GM18867 (cell line): ENCODE measurements at regions not wholly inside any gene's neighbourhood (a gene's known extent, or its start where the extent isn't known, plus 50 kb on each side); places are given as distances from the start of the nearest gene placed in this dataset.
"Not testable (repeated sequence)": the region's sequence is repeated elsewhere in the genome, so short reads cannot be mapped to it uniquely, and the experiment has no call there.

Experiments used
- ATAC-seq: cut with Tn5 transposase; IDR thresholded peaks from one replicate; pipeline ENCODE4 v1.9.1; 2021; ENCODE audit warnings: mild to moderate bottlenecking, moderate library complexity; ENCODE audit not compliant: unreplicated experiment

GRCh38 chr11:96878299-96879051, 488.7 kb downstream of the JRKL start:
- no peak for ATAC-seq

DNA sequence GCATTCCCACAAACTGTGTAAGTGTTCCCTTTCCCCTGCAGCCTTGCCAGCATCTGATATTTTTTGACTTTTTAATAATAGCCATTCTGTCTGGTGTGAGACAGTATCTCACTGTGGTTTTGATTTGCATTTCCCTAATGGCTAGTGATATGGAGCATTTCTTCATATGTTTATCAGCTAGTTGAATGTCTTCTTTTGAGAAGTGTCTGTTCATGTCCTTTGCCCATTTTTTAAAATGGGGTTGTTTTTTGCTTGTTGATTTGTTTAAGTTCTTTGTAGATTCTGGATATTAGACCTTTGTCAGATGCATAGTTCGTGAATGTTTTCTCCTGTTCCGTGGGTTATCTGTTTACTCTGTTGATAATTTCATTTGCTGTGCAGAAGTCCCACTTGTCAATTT, 492.8 kb downstream of the JRKL start:
- not testable (repeated sequence) for ATAC-seq

- ATAC-seq = no peak
These were observed 495.6 kb downstream of the JRKL start for GRCh38 chr11:96885405-96885804.

DNA sequence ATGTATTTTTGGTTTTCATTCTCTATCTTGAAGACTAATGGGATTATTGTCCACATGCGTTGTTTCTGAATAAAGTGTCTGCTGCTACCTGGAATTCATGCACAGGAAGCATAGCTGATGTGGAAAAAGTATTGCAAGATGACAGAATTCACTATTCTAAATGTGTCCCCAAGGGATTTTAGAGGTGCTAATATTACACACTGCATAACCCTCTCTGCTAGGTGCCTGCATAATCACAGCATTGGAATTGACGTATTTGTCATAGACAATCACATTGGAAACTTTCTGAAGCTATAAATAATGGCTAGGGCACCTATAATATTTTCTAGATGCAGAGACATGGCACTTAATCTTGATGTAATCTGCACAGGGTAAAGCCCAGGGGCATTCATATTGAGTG, 496.1 kb downstream of the JRKL start:
- ATAC-seq = no peak

GRCh38 chr11:96893988-96894387, 504.2 kb downstream of the JRKL start:
- no peak for ATAC-seq

- ATAC-seq = no peak
These were observed 504.8 kb downstream of the JRKL start for GRCh38 chr11:96894587-96894986.

DNA sequence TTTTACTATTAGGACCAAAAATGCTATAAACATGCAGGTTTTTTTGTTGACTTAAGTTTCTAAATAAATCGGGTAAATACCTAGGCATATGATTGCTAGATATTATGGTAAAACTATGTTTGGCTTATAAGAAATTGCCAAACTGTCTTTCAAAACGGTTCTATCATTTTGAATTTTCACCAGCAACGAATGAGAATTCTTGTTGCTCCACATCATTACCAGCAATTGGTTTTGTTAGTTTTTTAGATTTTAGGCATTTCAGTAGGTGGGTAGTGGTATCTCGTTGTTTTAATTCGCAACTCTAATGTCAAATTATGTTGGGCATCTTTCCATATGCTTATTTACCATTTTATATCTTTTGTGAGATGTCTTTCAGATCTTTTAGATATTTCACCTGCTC, 510.2 kb downstream of the JRKL start:
- no peak for ATAC-seq

- ATAC-seq = no peak
These were observed 515.3 kb downstream of the JRKL start for GRCh38 chr11:96905143-96905542.

GRCh38 chr11:96905663-96906062, 515.9 kb downstream of the JRKL start:
- ATAC-seq = no peak

DNA sequence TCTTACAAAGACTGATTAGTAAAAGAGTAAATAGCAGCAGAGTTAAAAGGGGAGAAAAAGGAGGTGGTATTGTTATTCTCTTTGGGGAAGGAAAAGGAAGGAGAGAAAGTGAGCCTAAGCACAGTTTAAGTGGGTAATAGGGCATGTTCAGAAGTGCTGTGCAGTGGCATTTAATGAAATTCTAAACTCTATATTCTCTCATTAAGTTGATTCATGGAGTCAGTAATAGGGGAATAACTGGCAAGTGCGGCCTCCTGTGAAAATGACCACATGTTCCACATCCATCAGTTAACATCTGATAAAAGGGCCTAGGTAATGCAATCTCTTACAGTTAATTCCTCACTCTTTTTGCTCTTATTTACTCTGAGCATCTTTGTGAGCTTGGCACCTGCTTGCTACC, 516.7 kb downstream of the JRKL start:
- ATAC-seq = no peak

GRCh38 chr11:96925862-96926261, 536.0 kb downstream of the JRKL start:
- ATAC-seq = no peak

DNA sequence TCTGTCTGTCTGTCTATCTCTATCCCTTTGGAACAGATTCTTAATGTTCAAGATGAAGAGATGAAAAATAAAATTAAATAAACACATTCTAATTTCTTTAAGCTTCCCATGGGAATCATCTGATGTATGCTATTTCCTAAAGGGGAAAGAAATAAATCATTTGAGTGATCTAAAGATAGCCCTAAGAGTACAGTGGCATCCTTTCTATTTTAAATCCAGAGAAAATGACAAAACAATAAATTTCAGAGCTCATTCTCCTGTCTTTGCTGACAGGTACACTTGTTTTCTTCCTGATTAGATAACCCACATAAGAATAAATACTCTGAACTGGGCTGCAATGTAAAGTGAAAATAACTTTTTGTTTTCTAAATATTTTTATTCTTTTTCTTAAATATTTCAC, 550.4 kb downstream of the JRKL start:
- no peak for ATAC-seq

DNA sequence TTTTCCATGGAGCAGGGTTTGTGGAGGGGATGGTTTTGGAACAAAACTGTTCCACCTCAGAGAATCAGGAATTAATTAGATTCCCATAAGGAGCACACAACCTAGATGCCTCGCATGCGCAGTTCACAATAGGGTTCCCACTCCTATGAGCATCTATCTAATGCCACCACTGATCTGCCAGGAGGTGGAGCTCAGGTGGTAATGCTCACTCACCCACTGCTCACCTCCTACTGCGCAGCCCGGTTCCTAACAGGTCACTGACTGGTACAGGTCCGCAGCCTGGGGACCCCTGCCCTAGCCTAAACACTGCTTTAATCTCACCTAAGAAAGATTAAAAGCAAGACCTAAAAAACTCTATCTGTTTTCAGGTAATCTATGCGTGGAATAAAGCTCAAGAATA, 553.0 kb downstream of the JRKL start:
- no peak for ATAC-seq

DNA sequence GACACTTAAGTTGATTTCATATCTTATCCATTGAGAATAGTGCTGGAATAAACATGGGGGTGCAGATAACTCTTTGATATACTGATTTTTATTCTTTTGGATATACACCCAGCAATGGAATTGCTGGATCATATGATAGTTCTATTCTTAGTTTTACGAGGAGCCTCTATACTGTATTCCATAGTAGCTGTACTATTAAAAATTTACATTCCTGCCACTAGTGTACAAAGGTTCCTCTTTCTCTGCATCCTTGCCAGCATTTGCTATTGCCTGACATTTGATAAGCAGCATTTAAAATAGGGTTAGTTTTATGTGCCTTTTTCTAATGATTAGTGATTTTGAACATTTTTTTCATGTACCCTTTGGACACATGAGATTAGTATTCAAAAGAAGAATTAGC, 554.2 kb downstream of the JRKL start:
- no peak for ATAC-seq

GRCh38 chr11:96948066-96948465, 558.3 kb downstream of the JRKL start:
- no peak for ATAC-seq

GRCh38 chr11:96949464-96949863, 559.7 kb downstream of the JRKL start:
- ATAC-seq = no peak

DNA sequence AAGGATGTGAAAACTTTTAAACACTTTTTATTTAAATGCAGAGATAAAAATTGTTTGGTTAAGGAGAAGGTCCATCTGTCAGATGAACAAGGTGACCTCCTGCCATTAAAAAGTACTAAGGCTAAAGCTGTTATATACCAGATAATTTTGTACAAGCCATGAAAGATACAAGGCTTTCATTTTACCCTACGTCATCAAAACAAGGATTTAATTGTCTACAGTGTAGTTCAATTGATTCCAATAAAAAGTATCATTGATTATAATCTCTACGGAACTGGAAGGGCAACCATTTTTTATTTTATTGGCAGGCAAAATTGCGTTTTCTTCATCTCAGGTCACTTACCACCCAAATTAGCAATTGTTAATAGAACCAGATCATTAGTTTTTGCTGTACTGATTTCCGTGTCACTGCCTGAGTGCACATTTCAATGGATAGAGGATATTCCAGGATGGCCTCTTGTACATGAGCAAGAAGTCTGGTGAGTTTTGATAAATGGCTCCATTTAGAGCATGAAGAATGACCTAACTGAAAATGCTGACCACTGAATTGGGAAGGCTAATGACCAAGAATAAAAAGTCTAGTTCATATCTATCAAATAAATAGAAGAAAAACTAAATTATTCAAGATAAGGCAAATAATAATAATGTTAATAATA, 564.9 kb downstream of the JRKL start:
- ATAC-seq = no peak

DNA sequence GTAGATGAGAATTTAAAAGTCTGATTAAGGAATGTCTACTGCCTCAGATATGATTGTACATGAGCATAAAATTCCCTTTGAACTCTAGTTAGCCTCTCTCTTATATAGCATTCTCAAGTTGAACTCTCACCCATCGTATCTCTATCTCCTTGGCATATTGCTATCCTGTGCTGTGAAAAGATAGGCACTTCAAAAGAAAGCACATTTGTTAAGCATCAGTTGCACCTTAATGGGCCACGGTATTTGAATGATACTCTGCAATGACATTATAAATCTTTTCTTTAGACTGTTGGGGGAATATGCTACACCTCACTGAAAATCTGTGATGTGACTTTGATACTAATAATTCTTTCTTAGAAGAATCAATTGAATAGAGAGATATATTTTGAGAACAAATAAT, 570.7 kb downstream of the JRKL start:
- ATAC-seq = no peak

DNA sequence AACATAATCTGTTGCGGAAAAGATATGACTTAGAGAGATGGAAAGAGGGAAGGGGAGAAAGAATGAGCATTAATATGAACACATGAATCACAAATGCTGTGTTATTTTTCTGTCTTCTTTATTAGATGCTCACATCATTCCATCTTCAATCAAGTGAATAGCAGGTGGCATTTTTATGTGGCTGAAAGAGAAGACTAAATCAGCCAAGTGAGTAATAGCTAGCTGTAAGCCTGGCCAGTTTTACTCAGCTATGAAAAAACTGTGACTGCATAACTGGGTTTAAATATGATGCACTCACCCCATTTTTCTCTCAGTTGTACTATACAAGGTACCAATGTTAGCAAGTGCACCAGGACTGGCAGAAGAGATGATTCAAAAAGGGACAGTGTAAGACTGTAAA, 571.1 kb downstream of the JRKL start:
- ATAC-seq = no peak

GRCh38 chr11:96961931-96962330, 572.1 kb downstream of the JRKL start:
- ATAC-seq = no peak

DNA sequence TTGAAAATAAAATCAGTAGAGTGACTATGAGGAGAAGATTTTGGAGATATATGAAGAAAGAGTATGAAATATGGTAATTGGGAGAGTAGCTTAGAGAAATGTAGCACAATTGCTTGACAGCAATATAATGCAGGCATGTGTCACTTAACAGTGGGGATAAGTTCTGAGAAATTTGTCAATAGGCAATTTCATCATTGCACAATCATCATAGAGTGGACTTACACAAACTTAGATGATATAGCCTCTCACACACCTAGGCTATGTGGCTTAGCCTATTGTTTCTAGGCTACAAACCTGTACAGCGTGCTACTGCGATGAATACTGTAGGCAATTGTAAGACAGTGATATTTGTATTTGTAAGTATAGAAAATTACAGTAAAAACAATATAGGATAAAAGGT, 573.6 kb downstream of the JRKL start:
- ATAC-seq = no peak

DNA sequence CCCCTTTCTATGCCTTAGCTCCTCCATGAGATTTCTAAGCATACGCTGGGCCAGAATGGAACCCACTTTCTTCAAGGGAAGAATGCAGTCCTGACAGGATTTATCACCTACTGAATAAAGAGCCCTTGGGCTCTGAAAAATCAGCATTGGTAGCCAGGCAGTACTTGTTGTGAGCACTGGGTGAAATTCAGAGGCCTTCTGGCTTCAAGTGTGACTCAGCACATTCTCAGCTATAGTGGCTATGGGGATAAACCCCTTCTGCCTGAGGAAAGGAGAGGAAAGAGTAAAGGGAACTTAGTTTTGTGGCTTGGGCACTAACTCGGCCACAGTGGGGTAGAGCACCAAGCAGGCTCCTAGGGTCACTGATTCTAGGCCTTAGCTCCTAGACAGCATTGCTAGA, 574.8 kb downstream of the JRKL start:
- ATAC-seq = no peak

GRCh38 chr11:96967616-96968015, 577.8 kb downstream of the JRKL start:
- no peak for ATAC-seq
